ENCODE measurements at regions not wholly inside any gene's neighbourhood (a gene's known extent, or its start where the extent isn't known, plus 50 kb on each side); places are given as distances from the start of the nearest gene placed in this dataset.

DNA sequence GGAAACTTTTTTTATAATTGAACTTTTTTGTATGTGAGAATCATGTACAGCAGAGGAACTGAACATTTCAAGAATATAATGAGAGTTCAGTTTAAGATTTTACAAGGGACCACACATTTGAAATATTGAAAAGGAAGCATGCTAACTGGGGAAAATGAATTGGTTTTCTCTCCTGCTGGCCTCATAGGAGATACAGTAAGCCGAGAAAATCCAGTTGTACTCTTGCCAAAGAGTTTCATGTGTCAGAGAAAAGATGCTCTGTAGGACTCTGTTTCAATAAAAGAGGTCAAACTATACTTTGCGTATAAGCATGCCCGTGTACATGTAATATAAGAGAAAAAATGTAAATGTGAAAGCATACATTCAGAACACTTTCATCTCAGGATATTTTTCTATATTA lies 393.5 kb upstream of the NRSN1 start:
- no peaks in the 10 kb centered on the region for H3K36me3 ChIP-seq
- no peaks in the 10 kb centered on the region for H3K27me3 ChIP-seq
- WGBS = 63% methylated on average over 3 of the region's 3 CpGs
- DNase-seq (ENCODE audit: extremely low spot score) = no peak
- H3K9me3 ChIP-seq = no peaks in the 10 kb centered on the region
- no peak for TF ChIP-seq EP300 (IDR thresholded peaks at IDR 0.05)
- TF ChIP-seq, protein P1, sequence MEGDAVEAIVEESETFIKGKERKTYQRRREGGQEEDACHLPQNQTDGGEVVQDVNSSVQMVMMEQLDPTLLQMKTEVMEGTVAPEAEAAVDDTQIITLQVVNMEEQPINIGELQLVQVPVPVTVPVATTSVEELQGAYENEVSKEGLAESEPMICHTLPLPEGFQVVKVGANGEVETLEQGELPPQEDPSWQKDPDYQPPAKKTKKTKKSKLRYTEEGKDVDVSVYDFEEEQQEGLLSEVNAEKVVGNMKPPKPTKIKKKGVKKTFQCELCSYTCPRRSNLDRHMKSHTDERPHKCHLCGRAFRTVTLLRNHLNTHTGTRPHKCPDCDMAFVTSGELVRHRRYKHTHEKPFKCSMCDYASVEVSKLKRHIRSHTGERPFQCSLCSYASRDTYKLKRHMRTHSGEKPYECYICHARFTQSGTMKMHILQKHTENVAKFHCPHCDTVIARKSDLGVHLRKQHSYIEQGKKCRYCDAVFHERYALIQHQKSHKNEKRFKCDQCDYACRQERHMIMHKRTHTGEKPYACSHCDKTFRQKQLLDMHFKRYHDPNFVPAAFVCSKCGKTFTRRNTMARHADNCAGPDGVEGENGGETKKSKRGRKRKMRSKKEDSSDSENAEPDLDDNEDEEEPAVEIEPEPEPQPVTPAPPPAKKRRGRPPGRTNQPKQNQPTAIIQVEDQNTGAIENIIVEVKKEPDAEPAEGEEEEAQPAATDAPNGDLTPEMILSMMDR (IDR thresholded peaks at IDR 0.05) = no peak
- TF ChIP-seq POLR2AphosphoS5 (IDR thresholded peaks at IDR 0.05) = no peak
- TF ChIP-seq POLR2A (IDR thresholded peaks at IDR 0.05; ENCODE audit: low read depth) = no peak
- H3K4me1 ChIP-seq = peaks cover 0 to 10% (median 0%) of the 10 kb centered on the region in 4 donors
- no peak overlapping the region for H3K27ac ChIP-seq (replicated peaks in 1 of 4)
- intact Hi-C loops (cut with DNase I) = loop anchor here (1.0 kb wide), 1 partner anchor 9 kb away; no protein-coding TSS in a partner anchor
- no peak overlapping the region for H3K4me3 ChIP-seq

DNA sequence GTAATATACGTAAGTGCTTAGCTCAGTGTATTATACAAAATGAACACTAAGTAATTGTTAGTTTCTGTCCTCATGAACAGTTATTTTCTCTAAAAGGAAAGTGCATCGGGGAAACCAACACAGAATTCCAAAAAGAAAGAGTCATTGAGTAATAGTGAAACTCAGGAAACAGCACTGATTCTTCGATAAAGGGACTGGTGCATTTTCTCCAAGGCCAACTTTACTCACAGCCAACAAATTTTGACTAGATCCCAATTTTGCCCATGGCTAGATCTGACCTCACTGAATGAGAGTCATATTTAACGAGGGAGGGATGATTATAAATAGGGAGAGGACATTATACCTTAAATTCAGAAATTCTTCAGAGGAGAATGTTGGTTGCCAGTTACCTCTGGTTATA lies 390.9 kb upstream of the NRSN1 start:
- Histone ChIP-seq H3K4me3 (no peak overlapping the region), H3K27me3 (no peaks in the 10 kb centered on the region), H3K4me1 (no peaks in the 10 kb centered on the region), H3K36me3 (no peaks in the 10 kb centered on the region), H3K27ac (replicated peaks in 1 of 4) (no peak overlapping the region), H3K9me3 (no peaks in the 10 kb centered on the region)
- TF ChIP-seq, protein P1 (IDR thresholded peaks at IDR 0.05) = no peak
- WGBS = 72% methylated on average over 4 of the region's 4 CpGs
- intact Hi-C loops (cut with DNase I) = no loop called here
- DNase-seq (ENCODE audit: extremely low spot score) = no peak

DNA sequence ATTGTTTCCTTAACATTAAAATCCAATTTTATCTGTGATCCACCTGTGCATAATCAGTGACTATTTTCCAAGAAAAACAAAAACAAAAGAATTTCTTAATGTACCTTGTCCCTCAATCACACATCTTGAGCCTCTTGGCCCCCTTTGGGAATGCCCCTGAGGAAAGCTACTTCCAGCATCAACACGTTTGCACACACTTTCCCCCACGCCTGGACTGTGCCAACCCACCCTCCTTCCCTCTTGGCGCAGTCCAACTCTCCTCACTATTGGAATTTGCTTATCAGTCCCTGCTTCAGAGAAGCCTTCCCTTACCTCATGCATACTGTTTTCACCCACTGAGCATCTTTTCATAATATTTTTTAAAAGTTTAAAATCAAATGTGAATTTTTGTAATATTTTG lies 389.4 kb upstream of the NRSN1 start:
- no peaks in the 10 kb centered on the region for H3K36me3 ChIP-seq
- H3K27ac ChIP-seq (replicated peaks in 1 of 4) = no peak overlapping the region
- no peaks in the 10 kb centered on the region for H3K27me3 ChIP-seq
- no peak overlapping the region for H3K4me3 ChIP-seq
- no peak for DNase-seq (ENCODE audit: extremely low spot score)
- intact Hi-C loops (cut with DNase I) = no loop called here
- H3K9me3 ChIP-seq = no peaks in the 10 kb centered on the region
- TF ChIP-seq EP300 (IDR thresholded peaks at IDR 0.05) = no peak
- no peak for TF ChIP-seq POLR2AphosphoS5 (IDR thresholded peaks at IDR 0.05)
- no peak for TF ChIP-seq POLR2A (IDR thresholded peaks at IDR 0.05; ENCODE audit: low read depth)
- TF ChIP-seq, protein P1 (IDR thresholded peaks at IDR 0.05) = no peak
- 69% methylated on average over 3 of the region's 3 CpGs for WGBS
- no peaks in the 10 kb centered on the region for H3K4me1 ChIP-seq

DNA sequence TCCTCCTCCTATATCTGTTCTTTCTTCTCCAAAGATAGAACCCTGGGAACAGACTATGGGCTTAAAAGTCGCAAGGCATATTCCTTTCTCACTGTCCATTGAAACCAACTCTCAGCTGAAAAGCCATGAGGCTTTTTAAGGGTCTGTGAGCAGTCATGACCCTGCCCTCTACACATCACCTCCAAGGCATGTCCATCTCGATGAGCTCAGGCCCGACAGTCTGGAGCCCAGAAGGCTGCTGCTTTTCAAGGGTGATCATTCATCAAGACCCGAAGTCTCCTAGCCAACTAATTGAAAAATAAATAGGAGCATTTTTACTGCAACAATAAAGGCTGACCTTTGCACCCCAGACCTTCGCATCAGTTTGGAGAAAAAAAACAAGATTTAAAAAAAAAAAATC lies 378.8 kb upstream of the NRSN1 start:
- no peaks in the 10 kb centered on the region for H3K4me1 ChIP-seq
- H3K36me3 ChIP-seq = no peaks in the 10 kb centered on the region
- no peak for TF ChIP-seq POLR2A (IDR thresholded peaks at IDR 0.05; ENCODE audit: low read depth)
- no peak for TF ChIP-seq POLR2AphosphoS5 (IDR thresholded peaks at IDR 0.05)
- TF ChIP-seq, protein P1 (IDR thresholded peaks at IDR 0.05) = no peak
- no peak for TF ChIP-seq EP300 (IDR thresholded peaks at IDR 0.05)
- intact Hi-C loops (cut with DNase I) = no loop called here
- H3K4me3 ChIP-seq = no peak overlapping the region
- H3K27ac ChIP-seq (replicated peaks in 1 of 4) = no peak overlapping the region
- H3K9me3 ChIP-seq = no peaks in the 10 kb centered on the region
- no peak for DNase-seq (ENCODE audit: extremely low spot score)
- WGBS = 67% methylated on average over 5 of the region's 5 CpGs
- no peaks in the 10 kb centered on the region for H3K27me3 ChIP-seq

DNA sequence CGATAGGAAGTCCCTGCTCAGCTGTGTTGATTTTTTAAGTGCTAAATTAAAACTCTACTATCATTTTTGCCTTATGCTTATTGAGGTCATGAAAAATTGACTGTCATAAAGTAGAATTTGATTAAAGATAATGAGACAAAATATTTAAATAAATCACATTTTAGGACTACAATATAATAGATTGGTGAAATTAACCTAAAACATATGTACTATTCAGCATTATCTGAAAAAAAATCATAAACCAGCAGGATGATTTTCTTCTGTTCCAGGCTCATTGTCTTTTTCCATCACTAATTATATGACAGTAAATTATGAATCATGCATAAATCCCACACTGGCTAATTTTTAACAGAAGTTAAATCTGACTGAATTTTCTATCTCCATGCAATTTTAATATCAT lies 373.6 kb upstream of the NRSN1 start:
- H3K4me1 ChIP-seq = peaks cover 0 to 10% (median 2%) of the 10 kb centered on the region in 4 donors
- TF ChIP-seq, protein P1 (IDR thresholded peaks at IDR 0.05) = no peak
- TF ChIP-seq EP300 (IDR thresholded peaks at IDR 0.05) (no peak), POLR2AphosphoS5 (IDR thresholded peaks at IDR 0.05) (no peak), POLR2A (IDR thresholded peaks at IDR 0.05; ENCODE audit: low read depth) (no peak)
- no peak overlapping the region for H3K4me3 ChIP-seq
- intact Hi-C loops (cut with DNase I) = no loop called here
- 77% methylated on average over 1 of the region's 1 CpG for WGBS
- no peaks in the 10 kb centered on the region for H3K36me3 ChIP-seq
- no peak for DNase-seq (ENCODE audit: extremely low spot score)
- H3K27me3 ChIP-seq = no peaks in the 10 kb centered on the region
- H3K9me3 ChIP-seq = no peaks in the 10 kb centered on the region
- no peak overlapping the region for H3K27ac ChIP-seq (replicated peaks in 1 of 4)

All from esophagus muscularis mucosa (tissue), 4 donors.